ENCODE measurements at regions not wholly inside any gene's neighbourhood (a gene's known extent, or its start where the extent isn't known, plus 50 kb on each side); places are given as distances from the start of the nearest gene placed in this dataset.

- TF ChIP-seq, protein P1, sequence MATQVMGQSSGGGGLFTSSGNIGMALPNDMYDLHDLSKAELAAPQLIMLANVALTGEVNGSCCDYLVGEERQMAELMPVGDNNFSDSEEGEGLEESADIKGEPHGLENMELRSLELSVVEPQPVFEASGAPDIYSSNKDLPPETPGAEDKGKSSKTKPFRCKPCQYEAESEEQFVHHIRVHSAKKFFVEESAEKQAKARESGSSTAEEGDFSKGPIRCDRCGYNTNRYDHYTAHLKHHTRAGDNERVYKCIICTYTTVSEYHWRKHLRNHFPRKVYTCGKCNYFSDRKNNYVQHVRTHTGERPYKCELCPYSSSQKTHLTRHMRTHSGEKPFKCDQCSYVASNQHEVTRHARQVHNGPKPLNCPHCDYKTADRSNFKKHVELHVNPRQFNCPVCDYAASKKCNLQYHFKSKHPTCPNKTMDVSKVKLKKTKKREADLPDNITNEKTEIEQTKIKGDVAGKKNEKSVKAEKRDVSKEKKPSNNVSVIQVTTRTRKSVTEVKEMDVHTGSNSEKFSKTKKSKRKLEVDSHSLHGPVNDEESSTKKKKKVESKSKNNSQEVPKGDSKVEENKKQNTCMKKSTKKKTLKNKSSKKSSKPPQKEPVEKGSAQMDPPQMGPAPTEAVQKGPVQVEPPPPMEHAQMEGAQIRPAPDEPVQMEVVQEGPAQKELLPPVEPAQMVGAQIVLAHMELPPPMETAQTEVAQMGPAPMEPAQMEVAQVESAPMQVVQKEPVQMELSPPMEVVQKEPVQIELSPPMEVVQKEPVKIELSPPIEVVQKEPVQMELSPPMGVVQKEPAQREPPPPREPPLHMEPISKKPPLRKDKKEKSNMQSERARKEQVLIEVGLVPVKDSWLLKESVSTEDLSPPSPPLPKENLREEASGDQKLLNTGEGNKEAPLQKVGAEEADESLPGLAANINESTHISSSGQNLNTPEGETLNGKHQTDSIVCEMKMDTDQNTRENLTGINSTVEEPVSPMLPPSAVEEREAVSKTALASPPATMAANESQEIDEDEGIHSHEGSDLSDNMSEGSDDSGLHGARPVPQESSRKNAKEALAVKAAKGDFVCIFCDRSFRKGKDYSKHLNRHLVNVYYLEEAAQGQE (IDR thresholded peaks at IDR 0.05; ENCODE audit: insufficient read depth in 1 of 2, low read depth in 2 of 2, low read length in 2 of 2) = no peak
- no peak for TF ChIP-seq SIN3A (IDR thresholded peaks at IDR 0.05; ENCODE audit: borderline replicate concordance, insufficient read depth, low read length)
- TF ChIP-seq POLR2AphosphoS5 (IDR thresholded peaks at IDR 0.05; ENCODE audit: low read depth, low read length) = no peak
- no peak for TF ChIP-seq TAF1 (IDR thresholded peaks at IDR 0.05; ENCODE audit: borderline replicate concordance, insufficient read depth, low read length)
- no peak for TF ChIP-seq FOXP2 (optimal IDR thresholded peaks at IDR 0.05; ENCODE audit: borderline replicate concordance, extremely low read depth, extremely low read length, insufficient read depth)
Measured at GRCh38 chr4:117014236-117014635, 71.1 kb downstream of the TRAM1L1 start.

GRCh38 chr4:117010671-117011070 lies 74.7 kb downstream of the TRAM1L1 start:
- TF ChIP-seq POLR2AphosphoS5 (IDR thresholded peaks at IDR 0.05; ENCODE audit: low read depth, low read length) (no peak), FOXP2 (optimal IDR thresholded peaks at IDR 0.05; ENCODE audit: borderline replicate concordance, extremely low read depth, extremely low read length, insufficient read depth) (no peak), TAF1 (IDR thresholded peaks at IDR 0.05; ENCODE audit: borderline replicate concordance, insufficient read depth, low read length) (no peak), SIN3A (IDR thresholded peaks at IDR 0.05; ENCODE audit: borderline replicate concordance, insufficient read depth, low read length) (no peak)
- TF ChIP-seq, protein P1 (IDR thresholded peaks at IDR 0.05; ENCODE audit: insufficient read depth in 1 of 2, low read depth in 2 of 2, low read length in 2 of 2) = no peak

- TF ChIP-seq FOXP2 (optimal IDR thresholded peaks at IDR 0.05; ENCODE audit: borderline replicate concordance, extremely low read depth, extremely low read length, insufficient read depth) (no peak), SIN3A (IDR thresholded peaks at IDR 0.05; ENCODE audit: borderline replicate concordance, insufficient read depth, low read length) (no peak), POLR2AphosphoS5 (IDR thresholded peaks at IDR 0.05; ENCODE audit: low read depth, low read length) (no peak), TAF1 (IDR thresholded peaks at IDR 0.05; ENCODE audit: borderline replicate concordance, insufficient read depth, low read length) (no peak)
- TF ChIP-seq, protein P1 (IDR thresholded peaks at IDR 0.05; ENCODE audit: insufficient read depth in 1 of 2, low read depth in 2 of 2, low read length in 2 of 2) = no peak
Measured at GRCh38 chr4:117001077-117001476, 84.3 kb downstream of the TRAM1L1 start.

- TF ChIP-seq TAF1 (IDR thresholded peaks at IDR 0.05; ENCODE audit: borderline replicate concordance, insufficient read depth, low read length) (no peak), POLR2AphosphoS5 (IDR thresholded peaks at IDR 0.05; ENCODE audit: low read depth, low read length) (no peak), SIN3A (IDR thresholded peaks at IDR 0.05; ENCODE audit: borderline replicate concordance, insufficient read depth, low read length) (no peak)
- TF ChIP-seq, protein P1 (IDR thresholded peaks at IDR 0.05; ENCODE audit: insufficient read depth in 1 of 2, low read depth in 2 of 2, low read length in 2 of 2) = no peak
Measured at GRCh38 chr4:116982656-116983055, 102.7 kb downstream of the TRAM1L1 start.

- no peak for TF ChIP-seq POLR2AphosphoS5 (IDR thresholded peaks at IDR 0.05; ENCODE audit: low read depth, low read length)
- no peak for TF ChIP-seq SIN3A (IDR thresholded peaks at IDR 0.05; ENCODE audit: borderline replicate concordance, insufficient read depth, low read length)
- no peak for TF ChIP-seq TAF1 (IDR thresholded peaks at IDR 0.05; ENCODE audit: borderline replicate concordance, insufficient read depth, low read length)
- TF ChIP-seq, protein P1 (IDR thresholded peaks at IDR 0.05; ENCODE audit: insufficient read depth in 1 of 2, low read depth in 2 of 2, low read length in 2 of 2) = no peak
- no peak for TF ChIP-seq FOXP2 (optimal IDR thresholded peaks at IDR 0.05; ENCODE audit: borderline replicate concordance, extremely low read depth, extremely low read length, insufficient read depth)
Measured at GRCh38 chr4:116959045-116959444, 126.3 kb downstream of the TRAM1L1 start.

Measured in PFSK-1 (cell line).